Colonic mucosa (tissue), 4 donors: ENCODE measurements at regions not wholly inside any gene's neighbourhood (a gene's known extent, or its start where the extent isn't known, plus 50 kb on each side); places are given as distances from the start of the nearest gene placed in this dataset.

Experiments used
- DNase-seq: peaks from one replicate; pipeline ENCODE4 v3.0.0-alpha.2; 2020
- H3K27ac ChIP-seq: fragments of 200-600 bp; one replicate; pipeline ENCODE4 v1.8.0; 2021
- H3K27me3 ChIP-seq: fragments of 200-600 bp; one replicate; pipeline ENCODE4 v1.8.0; 2021
- H3K36me3 ChIP-seq: fragments of 200-600 bp; one replicate; pipeline ENCODE4 v1.8.0; 2021
- H3K4me1 ChIP-seq: fragments of 200-600 bp; one replicate; pipeline ENCODE4 v1.8.0; 2021; ENCODE audit warnings: mild to moderate bottlenecking
- H3K4me3 ChIP-seq: fragments of 200-600 bp; one replicate; pipeline ENCODE4 v1.8.0; 2021
- H3K9ac ChIP-seq, 2 donors: one replicate each; pipeline ENCODE4 v1.7.0; 2013; ENCODE audit warnings: control low read depth in 2 of 2, low read depth in 2 of 2, low read length in 2 of 2
- H3K9me3 ChIP-seq: fragments of 200-600 bp; one replicate; pipeline ENCODE4 v1.8.0; 2021
- CTCF ChIP-seq: fragments of 200-600 bp; IDR thresholded peaks from one replicate; pipeline ENCODE4 v1.8.0; 2022; ENCODE audit warnings: antibody characterized with exemption, mild to moderate bottlenecking
- intact Hi-C: fragments of 100-400 bp; cut with DNase I; formaldehyde crosslinking; loops from one replicate; pipeline ENCODE4 v1.14.1; 2022
- donor health status: healthy.
- donor health status: DM: no; HTN: no; CAD: no.
- donor health status: DM: no; HTN: no; CAD: no.

- H3K36me3 ChIP-seq, result no peaks in the 10 kb centered on the region
- H3K4me1 ChIP-seq, result no peaks in the 10 kb centered on the region
- no peak overlapping the region for H3K27ac ChIP-seq
- intact Hi-C loops, result no loop called here
- DNase-seq, result no peak
- no peak overlapping the region for H3K9ac ChIP-seq
- TF ChIP-seq CTCF, result no peak
- no peak overlapping the region for H3K4me3 ChIP-seq
- no peaks in the 10 kb centered on the region for H3K9me3 ChIP-seq
- H3K27me3 ChIP-seq, result no peaks in the 10 kb centered on the region
These were observed 281.6 kb upstream of the KLF14 start for GRCh38 chr7:131015657-131015958.

GRCh38 chr7:131016230-131016629, 282.2 kb upstream of the KLF14 start:
- H3K4me3 ChIP-seq, result no peak overlapping the region
- H3K9me3 ChIP-seq, result no peaks in the 10 kb centered on the region
- H3K36me3 ChIP-seq, result no peaks in the 10 kb centered on the region
- DNase-seq, result no peak
- H3K9ac ChIP-seq, result no peak overlapping the region
- intact Hi-C loops, result no loop called here
- H3K4me1 ChIP-seq, result no peaks in the 10 kb centered on the region
- TF ChIP-seq CTCF, result no peak
- H3K27ac ChIP-seq, result no peak overlapping the region
- H3K27me3 ChIP-seq, result no peaks in the 10 kb centered on the region

- Histone ChIP-seq H3K36me3 (no peaks in the 10 kb centered on the region), H3K9me3 (no peaks in the 10 kb centered on the region), H3K27me3 (no peaks in the 10 kb centered on the region), H3K9ac (no peak overlapping the region), H3K4me3 (no peak overlapping the region), H3K4me1 (no peaks in the 10 kb centered on the region), H3K27ac (no peak overlapping the region)
- DNase-seq, result no peak
- intact Hi-C loops, result no loop called here
- no peak for TF ChIP-seq CTCF
These were observed 285.3 kb upstream of the KLF14 start for GRCh38 chr7:131019351-131019750.

GRCh38 chr7:131020759-131021261, 286.8 kb upstream of the KLF14 start:
- H3K9ac ChIP-seq, result no peak overlapping the region
- no peak for TF ChIP-seq CTCF
- no peaks in the 10 kb centered on the region for H3K27me3 ChIP-seq
- H3K36me3 ChIP-seq, result no peaks in the 10 kb centered on the region
- intact Hi-C loops, result no loop called here
- no peaks in the 10 kb centered on the region for H3K9me3 ChIP-seq
- H3K27ac ChIP-seq, result no peak overlapping the region
- no peak for DNase-seq
- no peak overlapping the region for H3K4me3 ChIP-seq
- no peaks in the 10 kb centered on the region for H3K4me1 ChIP-seq

GRCh38 chr7:131021460-131021859, 287.5 kb upstream of the KLF14 start:
- H3K4me1 ChIP-seq, result no peaks in the 10 kb centered on the region
- no peak overlapping the region for H3K9ac ChIP-seq

More at GRCh38 chr7:131021460-131021859, 287.5 kb upstream of the KLF14 start:
- TF ChIP-seq CTCF, result no peak
- Histone ChIP-seq H3K27ac (no peak overlapping the region), H3K27me3 (no peaks in the 10 kb centered on the region), H3K9me3 (no peaks in the 10 kb centered on the region), H3K4me3 (no peak overlapping the region), H3K36me3 (no peaks in the 10 kb centered on the region)
- DNase-seq, result no peak
- intact Hi-C loops, result no loop called here
